OCI-LY1 (cell line): ENCODE measurements at regions not wholly inside any gene's neighbourhood (a gene's known extent, or its start where the extent isn't known, plus 50 kb on each side); places are given as distances from the start of the nearest gene placed in this dataset.

Source experiments
- H2AFZ ChIP-seq: fragments of 200-600 bp; sonication (generic), shearing (Covaris generic); 2 replicates; pipeline ENCODE4 v1.6.0; 2014; ENCODE audit warnings: antibody characterized with exemption, mild to moderate bottlenecking, low read length
- H3F3A ChIP-seq: fragments of 200-600 bp; sonication (generic), shearing (Covaris generic); 2 replicates; pipeline ENCODE4 v1.6.0; 2014; ENCODE audit warnings: mild to moderate bottlenecking, antibody characterized with exemption, low read length, moderate library complexity; ENCODE audit not compliant: insufficient read depth
- H3K27ac ChIP-seq: fragments of 200-600 bp; sonication (generic); 2 replicates; pipeline ENCODE4 v1.5.1; 2014; ENCODE audit warnings: low read length, mixed run types, mild to moderate bottlenecking, low read depth; ENCODE audit not compliant: poor library complexity, severe bottlenecking
- H3K27me3 ChIP-seq: fragments of 200-600 bp; sonication (generic); 2 replicates; pipeline ENCODE4 v1.6.0; 2014; ENCODE audit warnings: antibody characterized with exemption, mild to moderate bottlenecking, low read length, moderate library complexity; ENCODE audit not compliant: insufficient read depth
- H3K36me3 ChIP-seq: fragments of 200-600 bp; sonication (generic); 2 replicates; pipeline ENCODE4 v1.6.1; 2014; ENCODE audit warnings: mild to moderate bottlenecking, antibody characterized with exemption, low read length, moderate library complexity, mixed read lengths; ENCODE audit not compliant: insufficient read depth
- H3K4me1 ChIP-seq: fragments of 200-600 bp; sonication (generic); 2 replicates; pipeline ENCODE4 v1.5.1; 2014; ENCODE audit warnings: mild to moderate bottlenecking, low read length, moderate library complexity; ENCODE audit not compliant: insufficient read depth, severe bottlenecking
- H3K4me2 ChIP-seq: fragments of 200-600 bp; sonication (generic), shearing (Covaris generic); 2 replicates; pipeline ENCODE4 v1.6.1; 2014; ENCODE audit warnings: low read length
- H3K4me3 ChIP-seq: fragments of 200-600 bp; sonication (generic); 2 replicates; pipeline ENCODE4 v1.5.1; 2014; ENCODE audit warnings: low read length, low read depth, mild to moderate bottlenecking, mixed read lengths; ENCODE audit not compliant: poor library complexity, severe bottlenecking
- H3K79me2 ChIP-seq: fragments of 200-600 bp; shearing (Covaris generic); 2 replicates; pipeline ENCODE4 v1.6.1; 2016; ENCODE audit warnings: mixed run types, low read length, mixed read lengths; ENCODE audit not compliant: insufficient read depth
- H3K9ac ChIP-seq: fragments of 200-600 bp; sonication (generic), shearing (Covaris generic); 2 replicates; pipeline ENCODE4 v1.6.1; 2014; ENCODE audit warnings: mild to moderate bottlenecking, low read length, mixed read lengths
- H3K9me2 ChIP-seq: fragments of 200-600 bp; sonication (generic), shearing (Covaris generic); 2 replicates; pipeline ENCODE4 v1.6.1; 2014; ENCODE audit warnings: low read depth, mild to moderate bottlenecking, low read length, mixed read lengths
- H3K9me3 ChIP-seq: fragments of 200-600 bp; shearing (Covaris generic); 2 replicates; pipeline ENCODE4 v1.6.1; 2014; ENCODE audit warnings: low read length, mixed read lengths
- H4K20me1 ChIP-seq: fragments of 200-600 bp; sonication (generic), shearing (Covaris generic); 2 replicates; pipeline ENCODE4 v1.6.0; 2016; ENCODE audit warnings: mild to moderate bottlenecking, low read length; ENCODE audit not compliant: insufficient read depth
- CTCF ChIP-seq: fragments of 200-600 bp; sonication (generic), shearing (Covaris generic); IDR thresholded peaks from 2 replicates; pipeline ENCODE4 v1.5.1; 2017; ENCODE audit warnings: mild to moderate bottlenecking, antibody characterized with exemption, low read length, moderate library complexity, mixed read lengths
- EZH2 ChIP-seq: fragments of 200-600 bp; sonication (generic), shearing (Covaris generic); IDR thresholded peaks from 2 replicates; pipeline ENCODE4 v1.8.0; 2017; ENCODE audit warnings: borderline replicate concordance, mixed run types, mild to moderate bottlenecking, antibody characterized with exemption, low read length, moderate library complexity, mixed read lengths

- Histone ChIP-seq H3K4me2 (no peak overlapping the region), H3F3A (no peaks in the 10 kb centered on the region), H4K20me1 (no peaks in the 10 kb centered on the region), H3K79me2 (no peaks in the 10 kb centered on the region), H3K4me3 (no peak overlapping the region), H2AFZ (no peak overlapping the region), H3K9ac (no peak overlapping the region), H3K27me3 (no peaks in the 10 kb centered on the region), H3K9me2 (no peaks in the 10 kb centered on the region), H3K9me3 (no peaks in the 10 kb centered on the region), H3K27ac (no peak overlapping the region), H3K4me1 (no peaks in the 10 kb centered on the region), H3K36me3 (no peaks in the 10 kb centered on the region)
- no peak for TF ChIP-seq CTCF
Observed at GRCh38 chr3:6549296-6549695, 311.6 kb upstream of the GRM7 start.

GRCh38 chr3:6551165-6551564, 309.8 kb upstream of the GRM7 start:
- no peak for TF ChIP-seq CTCF
- no peak for TF ChIP-seq EZH2
- Histone ChIP-seq H3K79me2 (no peaks in the 10 kb centered on the region), H2AFZ (no peak overlapping the region)

DNA sequence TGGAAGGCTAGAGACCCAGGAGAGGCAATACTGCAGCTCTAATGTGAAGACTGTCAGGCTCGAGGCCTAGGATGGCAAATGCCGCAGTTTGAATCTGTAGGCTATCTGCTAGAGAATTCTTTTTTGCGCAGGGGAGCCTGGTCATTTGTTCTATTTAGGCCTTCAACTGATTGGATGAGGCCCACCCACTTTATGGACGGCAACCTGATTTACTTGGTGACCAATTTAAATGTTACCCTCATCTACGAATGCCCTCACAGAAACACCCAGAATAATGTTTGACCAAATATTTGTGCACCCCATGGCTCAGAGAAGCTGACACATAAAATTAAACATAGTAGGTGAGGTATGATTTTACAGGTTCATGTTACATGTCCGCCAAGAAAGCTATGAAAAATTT, 300.7 kb upstream of the GRM7 start:
- Histone ChIP-seq H3K79me2 (no peaks in the 10 kb centered on the region), H3K4me1 (no peaks in the 10 kb centered on the region), H3F3A (no peaks in the 10 kb centered on the region), H3K36me3 (no peaks in the 10 kb centered on the region), H2AFZ (no peak overlapping the region), H4K20me1 (no peaks in the 10 kb centered on the region), H3K27ac (no peak overlapping the region), H3K27me3 (no peaks in the 10 kb centered on the region), H3K9me3 (no peaks in the 10 kb centered on the region), H3K9me2 (no peaks in the 10 kb centered on the region), H3K4me3 (no peak overlapping the region), H3K4me2 (no peak overlapping the region), H3K9ac (no peak overlapping the region)
- no peak for TF ChIP-seq EZH2
- TF ChIP-seq CTCF, result no peak

More at GRCh38 chr3:6551165-6551564, 309.8 kb upstream of the GRM7 start:
- Histone ChIP-seq H3K4me1 (no peaks in the 10 kb centered on the region), H4K20me1 (no peaks in the 10 kb centered on the region), H3K4me2 (no peak overlapping the region), H3K27ac (no peak overlapping the region), H3K36me3 (no peaks in the 10 kb centered on the region), H3K9me2 (no peaks in the 10 kb centered on the region), H3K9ac (no peak overlapping the region), H3F3A (no peaks in the 10 kb centered on the region), H3K4me3 (no peak overlapping the region), H3K9me3 (no peaks in the 10 kb centered on the region), H3K27me3 (no peaks in the 10 kb centered on the region)
